ENCODE measurements at regions not wholly inside any gene's neighbourhood (a gene's known extent, or its start where the extent isn't known, plus 50 kb on each side); places are given as distances from the start of the nearest gene placed in this dataset.
"Not testable (repeated sequence)": the region's sequence is repeated elsewhere in the genome, so short reads cannot be mapped to it uniquely, and the experiment has no call there.

DNA sequence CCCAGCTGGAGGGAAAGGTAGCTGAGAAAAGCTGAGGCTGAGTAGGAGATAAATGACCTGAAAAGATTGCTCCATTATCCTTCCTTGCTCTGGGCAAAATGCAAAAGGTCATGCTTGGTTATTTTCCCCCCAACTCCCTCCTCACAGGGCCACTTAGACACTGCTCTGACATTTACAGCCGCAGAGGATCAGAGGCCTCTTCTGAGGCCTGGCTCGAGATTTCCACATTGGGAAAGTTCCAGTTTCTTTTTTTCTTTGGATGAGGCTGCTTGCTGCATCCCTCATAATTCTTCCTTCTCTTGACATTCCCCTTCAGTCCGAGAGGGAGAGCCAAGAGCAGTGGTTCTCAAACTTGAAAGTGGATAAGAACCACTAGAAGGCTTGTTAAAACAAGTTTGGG lies 60.1 kb upstream of the HSPA9 start:
- ChIA-PET CTCF (no interaction called here), POLR2A (no interaction called here)
- ATAC-seq (no peak), DNase-seq (no peak)
- Histone ChIP-seq H3K36me3 (ENCODE audit: control insufficient read depth in 2 of 3, insufficient read depth in 3 of 3, low read length in 3 of 3) (no peaks in the 10 kb centered on the region), H3K4me1 (ENCODE audit: control insufficient read depth in 2 of 2, insufficient read depth in 2 of 2, low read length in 2 of 2) (no peaks in the 10 kb centered on the region), H3K4me3 (ENCODE audit: low read length) (no peak overlapping the region), H3K27me3 (ENCODE audit: control insufficient read depth in 2 of 2, insufficient read depth in 2 of 2, low read length in 2 of 2) (peaks cover 5 to 10% of the 10 kb centered on the region in 2 donors), H3K27ac (ENCODE audit: low read depth, low read length) (no peak overlapping the region), H3K9me3 (ENCODE audit: control insufficient read depth in 2 of 3, low read length in 3 of 3) (no peaks in the 10 kb centered on the region)
- H3K4me1 Mint-ChIP-seq: peaks cover 0 to 7% (median 2%) of the 10 kb centered on the region in 7 donors
- H3K4me3 Mint-ChIP-seq: no peak overlapping the region
- no peak overlapping the region for H3K27ac Mint-ChIP-seq
- H3K36me3 Mint-ChIP-seq: no peaks in the 10 kb centered on the region
- intact Hi-C loops (cut with micrococcal nuclease): no loop called here
- H3K27me3 Mint-ChIP-seq: peaks cover 71 to 86% (median 74%) of the 10 kb centered on the region in 5 donors
- peaks cover 0 to 6% (median 0%) of the 10 kb centered on the region in 11 donors for H3K9me3 Mint-ChIP-seq

DNA sequence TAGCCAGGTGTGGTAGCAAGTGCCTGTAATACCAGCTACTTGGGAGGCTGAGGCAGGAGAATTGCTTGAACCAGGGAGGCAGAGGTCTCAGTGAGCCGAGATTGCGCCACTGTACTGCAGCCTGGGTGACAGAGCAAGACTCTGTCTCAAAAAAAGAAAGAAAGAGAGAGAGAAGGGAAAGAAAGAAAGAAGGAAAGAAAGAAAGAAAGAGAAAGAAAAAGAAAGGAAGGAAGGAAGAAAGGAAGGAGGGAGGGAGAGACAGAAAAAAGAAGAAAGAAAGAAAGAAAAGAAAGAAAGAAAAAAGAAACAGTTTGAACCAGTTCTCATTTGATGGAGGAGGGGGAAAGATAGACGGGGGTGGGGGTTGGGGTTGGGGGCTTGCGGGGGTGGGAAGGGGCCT lies 59.6 kb upstream of the HSPA9 start:
- DNase-seq; H3K4me1 Mint-ChIP-seq; H3K36me3 ChIP-seq (ENCODE audit: control insufficient read depth in 2 of 3, insufficient read depth in 3 of 3, low read length in 3 of 3); H3K36me3 Mint-ChIP-seq; H3K4me1 ChIP-seq (ENCODE audit: control insufficient read depth in 2 of 2, insufficient read depth in 2 of 2, low read length in 2 of 2); H3K27ac Mint-ChIP-seq; H3K27me3 ChIP-seq (ENCODE audit: control insufficient read depth in 2 of 2, insufficient read depth in 2 of 2, low read length in 2 of 2); POLR2A ChIA-PET; CTCF ChIA-PET; intact Hi-C loops (cut with micrococcal nuclease); H3K9me3 Mint-ChIP-seq; H3K27ac ChIP-seq (ENCODE audit: low read depth, low read length); H3K4me3 Mint-ChIP-seq; H3K9me3 ChIP-seq (ENCODE audit: control insufficient read depth in 2 of 3, low read length in 3 of 3); ATAC-seq; H3K4me3 ChIP-seq (ENCODE audit: low read length): not testable (repeated sequence)
- H3K27me3 Mint-ChIP-seq: peaks cover 67 to 82% (median 70%) of the 10 kb centered on the region in 5 donors

DNA sequence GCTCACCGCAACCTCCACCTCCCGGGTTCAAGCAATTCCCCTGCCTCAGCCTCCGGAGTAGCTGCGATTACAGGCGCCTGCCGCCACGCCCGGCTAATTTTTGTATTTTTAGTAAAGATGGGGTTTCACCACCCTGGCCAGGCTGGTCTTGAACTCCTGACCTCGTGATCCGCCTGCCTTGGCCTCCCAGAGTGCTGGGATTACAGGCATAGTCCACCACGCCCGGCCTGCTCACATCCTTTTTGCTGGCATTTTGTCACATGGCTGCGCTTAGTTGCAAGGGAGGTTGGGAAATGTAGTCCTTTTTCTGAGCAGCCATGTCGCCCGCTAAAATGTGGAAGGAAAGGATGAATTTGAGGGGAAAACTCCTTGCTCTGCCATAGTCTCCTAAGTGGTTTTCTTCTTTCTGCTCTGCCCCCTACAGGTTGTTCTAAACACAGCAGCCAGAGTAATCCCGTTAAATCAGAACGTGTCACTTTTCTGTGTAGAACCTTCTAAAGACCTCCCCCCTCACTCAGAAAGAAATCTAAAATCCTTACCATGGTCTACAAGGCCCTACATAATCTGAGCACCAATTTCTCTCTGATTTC lies 57.8 kb upstream of the HSPA9 start:
- CTCF ChIA-PET: interaction anchor here (1.5 to 1.6 kb wide), 2 partner anchors 17 to 54 kb away, joined by 3 to 5 read pairs; no protein-coding TSS in a partner anchor

DNA sequence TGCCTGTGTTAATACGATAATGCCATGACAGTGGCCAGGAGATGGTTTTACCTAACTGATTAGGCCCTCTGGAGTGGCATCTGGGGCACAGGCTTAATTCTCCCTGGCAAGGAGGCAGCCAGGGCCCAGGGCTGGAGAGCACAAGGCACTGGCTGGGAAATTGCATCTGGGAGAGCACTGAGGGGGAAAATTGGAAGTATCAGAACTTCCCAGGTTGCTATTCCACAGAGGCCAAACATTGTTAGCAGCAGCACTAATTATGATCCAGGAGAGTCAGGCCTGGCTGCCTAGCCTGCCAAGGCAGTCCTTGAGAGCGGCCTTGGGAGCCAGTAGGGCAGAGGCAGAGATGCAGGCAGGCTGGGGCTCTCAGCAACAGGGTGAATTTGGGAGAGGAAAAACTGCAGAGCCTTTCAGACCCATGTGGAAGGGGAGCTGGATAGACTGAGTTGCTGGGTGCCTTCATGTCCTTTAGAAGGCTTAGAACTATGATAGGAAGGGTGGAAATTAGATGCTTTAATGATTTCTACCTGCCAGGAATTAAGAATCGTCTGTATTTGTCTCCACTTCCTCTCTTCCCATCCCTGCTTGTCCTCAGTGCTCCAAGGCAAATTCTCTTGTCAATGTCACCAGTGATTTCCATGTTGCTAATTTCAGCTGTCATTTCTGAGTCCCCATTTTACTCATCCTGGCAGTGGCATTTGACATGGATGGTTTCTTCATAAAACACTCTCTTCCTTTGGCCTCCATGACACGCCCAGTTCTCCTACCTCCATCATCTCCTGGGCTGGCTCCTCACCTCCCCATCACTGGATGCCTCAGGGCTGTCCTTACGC lies 56.1 kb upstream of the HSPA9 start:
- Mint-ChIP-seq H3K4me3 (no peak overlapping the region), H3K9me3 (peaks cover 0 to 5% (median 0%) of the 10 kb centered on the region in 11 donors), H3K27ac (no peak overlapping the region), H3K4me1 (peaks cover 0 to 7% (median 0%) of the 10 kb centered on the region in 7 donors), H3K27me3 (peaks cover 48 to 58% (median 51%) of the 10 kb centered on the region in 5 donors), H3K36me3 (no peaks in the 10 kb centered on the region)
- no peaks in the 10 kb centered on the region for H3K36me3 ChIP-seq (ENCODE audit: control insufficient read depth in 2 of 3, insufficient read depth in 3 of 3, low read length in 3 of 3)
- ChIA-PET CTCF (interaction anchor here (1.6 kb wide), 1 partner anchor 52 kb away, joined by 5 read pairs; no protein-coding TSS in a partner anchor), POLR2A (no interaction called here)
- intact Hi-C loops (cut with micrococcal nuclease): no loop called here
- H3K9me3 ChIP-seq (ENCODE audit: control insufficient read depth in 2 of 3, low read length in 3 of 3): no peaks in the 10 kb centered on the region
- H3K4me3 ChIP-seq (ENCODE audit: low read length): no peak overlapping the region
- peaks cover 5 to 10% of the 10 kb centered on the region in 2 donors for H3K27me3 ChIP-seq (ENCODE audit: control insufficient read depth in 2 of 2, insufficient read depth in 2 of 2, low read length in 2 of 2)
- ATAC-seq (no peak), DNase-seq (no peak)
- no peak overlapping the region for H3K27ac ChIP-seq (ENCODE audit: low read depth, low read length)
- H3K4me1 ChIP-seq (ENCODE audit: control insufficient read depth in 2 of 2, insufficient read depth in 2 of 2, low read length in 2 of 2): no peaks in the 10 kb centered on the region

More for the DNA sequence above, 57.8 kb upstream of the HSPA9 start:
- ATAC-seq (peak; percentile 76), DNase-seq (no peak)
- Histone ChIP-seq H3K27me3 (ENCODE audit: control insufficient read depth in 2 of 2, insufficient read depth in 2 of 2, low read length in 2 of 2) (peaks cover 5 to 10% of the 10 kb centered on the region in 2 donors), H3K36me3 (ENCODE audit: control insufficient read depth in 2 of 3, insufficient read depth in 3 of 3, low read length in 3 of 3) (no peaks in the 10 kb centered on the region), H3K27ac (ENCODE audit: low read depth, low read length) (no peak overlapping the region), H3K4me1 (ENCODE audit: control insufficient read depth in 2 of 2, insufficient read depth in 2 of 2, low read length in 2 of 2) (no peaks in the 10 kb centered on the region), H3K9me3 (ENCODE audit: control insufficient read depth in 2 of 3, low read length in 3 of 3) (no peaks in the 10 kb centered on the region), H3K4me3 (ENCODE audit: low read length) (no peak overlapping the region)
- Mint-ChIP-seq H3K36me3 (no peaks in the 10 kb centered on the region), H3K4me3 (no peak overlapping the region), H3K9me3 (peaks cover 0 to 5% (median 0%) of the 10 kb centered on the region in 11 donors), H3K4me1 (peaks cover 0 to 7% (median 0%) of the 10 kb centered on the region in 7 donors), H3K27ac (no peak overlapping the region), H3K27me3 (peaks cover 52 to 64% (median 56%) of the 10 kb centered on the region in 5 donors)
- POLR2A ChIA-PET: no interaction called here
- intact Hi-C loops (cut with micrococcal nuclease): loop anchor here in 1 of 2 donors (2.0 kb wide), 1 partner anchor 54 kb away; no protein-coding TSS in a partner anchor

DNA sequence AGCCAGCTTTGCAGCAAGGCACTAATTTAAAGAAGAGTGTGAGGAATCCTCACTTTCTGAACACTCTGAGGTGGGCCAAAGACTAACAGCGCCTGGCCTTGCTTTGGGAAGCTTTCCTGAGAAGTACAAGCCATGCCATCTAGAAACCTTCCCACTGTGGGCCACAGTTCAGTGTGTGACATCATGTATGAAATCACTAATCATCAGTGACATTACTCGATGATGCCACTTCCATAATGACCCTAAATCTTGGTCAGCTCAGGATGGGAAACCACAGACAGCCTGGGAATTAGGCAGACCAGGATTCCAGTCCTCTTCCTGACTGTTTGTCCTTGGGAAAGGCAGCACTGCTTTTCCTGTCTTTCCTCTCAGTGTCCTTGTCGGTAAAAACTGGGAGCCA lies 54.2 kb upstream of the HSPA9 start:
- H3K27ac ChIP-seq (ENCODE audit: low read depth, low read length): no peak overlapping the region
- Mint-ChIP-seq H3K4me1 (peaks cover 0 to 7% (median 0%) of the 10 kb centered on the region in 7 donors), H3K27ac (peak overlapping the region in 1 of 9 donors; percentile 23), H3K27me3 (peaks cover 44 to 54% (median 53%) of the 10 kb centered on the region in 5 donors), H3K9me3 (peaks cover 0 to 3% (median 0%) of the 10 kb centered on the region in 11 donors), H3K4me3 (no peak overlapping the region), H3K36me3 (no peaks in the 10 kb centered on the region)
- CTCF ChIA-PET: no interaction called here
- POLR2A ChIA-PET: no interaction called here
- no peak for ATAC-seq
- H3K4me3 ChIP-seq (ENCODE audit: low read length): no peak overlapping the region
- peaks cover 5 to 10% of the 10 kb centered on the region in 2 donors for H3K27me3 ChIP-seq (ENCODE audit: control insufficient read depth in 2 of 2, insufficient read depth in 2 of 2, low read length in 2 of 2)
- DNase-seq: no peak
- no peaks in the 10 kb centered on the region for H3K9me3 ChIP-seq (ENCODE audit: control insufficient read depth in 2 of 3, low read length in 3 of 3)
- no peaks in the 10 kb centered on the region for H3K4me1 ChIP-seq (ENCODE audit: control insufficient read depth in 2 of 2, insufficient read depth in 2 of 2, low read length in 2 of 2)
- intact Hi-C loops (cut with micrococcal nuclease): no loop called here
- H3K36me3 ChIP-seq (ENCODE audit: control insufficient read depth in 2 of 3, insufficient read depth in 3 of 3, low read length in 3 of 3): no peaks in the 10 kb centered on the region

DNA sequence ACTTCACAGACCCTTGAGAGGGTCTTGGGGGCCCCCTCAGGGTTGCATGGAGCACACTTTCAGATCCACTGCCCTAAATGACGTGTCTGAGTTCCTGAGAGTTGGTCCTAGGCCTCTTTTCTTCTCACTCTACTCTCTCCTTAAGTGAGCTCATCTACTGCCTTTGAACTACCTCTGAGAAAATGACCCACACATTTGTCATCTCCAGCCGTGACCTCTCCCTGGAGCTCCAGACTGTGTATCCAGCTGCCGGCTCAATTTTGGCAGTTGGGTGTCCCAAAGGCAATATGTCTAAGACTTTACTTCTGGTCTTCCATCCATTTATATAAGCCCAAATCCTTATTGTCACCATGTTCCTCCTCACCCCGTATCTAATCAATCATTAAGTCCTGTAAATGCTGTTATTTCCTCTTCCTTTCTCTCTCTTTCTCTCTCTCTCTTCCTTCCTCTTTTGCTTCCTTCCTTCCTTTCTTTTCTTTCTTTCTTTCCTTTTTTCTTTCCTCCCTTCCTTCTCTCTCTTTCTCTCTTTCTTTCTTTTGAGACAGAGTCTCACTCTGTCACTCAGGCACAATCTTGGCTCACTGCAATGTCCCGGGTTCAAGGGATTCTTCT lies 51.2 kb upstream of the HSPA9 start:
- intact Hi-C loops (cut with micrococcal nuclease): no loop called here
- CTCF ChIA-PET: interaction anchor here (0.7 kb wide), 1 partner anchor 12 kb away, joined by 3 read pairs; no protein-coding TSS in a partner anchor
- Histone ChIP-seq H3K27ac (ENCODE audit: low read depth, low read length) (no peak overlapping the region), H3K36me3 (ENCODE audit: control insufficient read depth in 2 of 3, insufficient read depth in 3 of 3, low read length in 3 of 3) (no peaks in the 10 kb centered on the region), H3K4me3 (ENCODE audit: low read length) (no peak overlapping the region), H3K27me3 (ENCODE audit: control insufficient read depth in 2 of 2, insufficient read depth in 2 of 2, low read length in 2 of 2) (no peaks in the 10 kb centered on the region), H3K9me3 (ENCODE audit: control insufficient read depth in 2 of 3, low read length in 3 of 3) (no peaks in the 10 kb centered on the region), H3K4me1 (ENCODE audit: control insufficient read depth in 2 of 2, insufficient read depth in 2 of 2, low read length in 2 of 2) (no peaks in the 10 kb centered on the region)
- H3K4me1 Mint-ChIP-seq: no peaks in the 10 kb centered on the region
- H3K36me3 Mint-ChIP-seq: no peaks in the 10 kb centered on the region
- H3K27ac Mint-ChIP-seq: no peak overlapping the region
- POLR2A ChIA-PET: no interaction called here
- no peaks in the 10 kb centered on the region for H3K9me3 Mint-ChIP-seq
- DNase-seq (no peak), ATAC-seq (no peak)
- H3K4me3 Mint-ChIP-seq: no peak overlapping the region
- peaks cover 38 to 60% (median 50%) of the 10 kb centered on the region in 5 donors for H3K27me3 Mint-ChIP-seq
